ENCODE measurements at regions not wholly inside any gene's neighbourhood (a gene's known extent, or its start where the extent isn't known, plus 50 kb on each side); places are given as distances from the start of the nearest gene placed in this dataset.

DNA sequence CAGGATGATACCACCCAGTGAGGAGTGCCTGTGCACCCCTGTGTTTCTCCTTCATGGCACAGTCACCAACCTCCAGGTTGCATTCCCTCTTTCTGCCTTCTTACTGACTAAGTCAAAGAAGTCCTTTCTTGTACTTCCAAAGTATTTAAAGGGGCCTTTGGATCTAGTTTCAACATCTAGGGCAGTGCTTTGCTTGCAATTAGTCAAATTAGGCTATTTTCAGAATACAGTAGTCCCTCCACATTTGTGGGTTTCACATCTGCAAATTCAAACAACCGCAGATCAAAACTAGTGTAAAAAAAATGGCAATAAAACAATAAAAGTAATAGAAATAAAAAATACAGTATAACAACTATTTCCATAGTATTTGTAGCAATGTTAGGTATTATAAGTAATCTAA lies 333.9 kb upstream of the SEMA6A start:
- TF ChIP-seq, protein P1, sequence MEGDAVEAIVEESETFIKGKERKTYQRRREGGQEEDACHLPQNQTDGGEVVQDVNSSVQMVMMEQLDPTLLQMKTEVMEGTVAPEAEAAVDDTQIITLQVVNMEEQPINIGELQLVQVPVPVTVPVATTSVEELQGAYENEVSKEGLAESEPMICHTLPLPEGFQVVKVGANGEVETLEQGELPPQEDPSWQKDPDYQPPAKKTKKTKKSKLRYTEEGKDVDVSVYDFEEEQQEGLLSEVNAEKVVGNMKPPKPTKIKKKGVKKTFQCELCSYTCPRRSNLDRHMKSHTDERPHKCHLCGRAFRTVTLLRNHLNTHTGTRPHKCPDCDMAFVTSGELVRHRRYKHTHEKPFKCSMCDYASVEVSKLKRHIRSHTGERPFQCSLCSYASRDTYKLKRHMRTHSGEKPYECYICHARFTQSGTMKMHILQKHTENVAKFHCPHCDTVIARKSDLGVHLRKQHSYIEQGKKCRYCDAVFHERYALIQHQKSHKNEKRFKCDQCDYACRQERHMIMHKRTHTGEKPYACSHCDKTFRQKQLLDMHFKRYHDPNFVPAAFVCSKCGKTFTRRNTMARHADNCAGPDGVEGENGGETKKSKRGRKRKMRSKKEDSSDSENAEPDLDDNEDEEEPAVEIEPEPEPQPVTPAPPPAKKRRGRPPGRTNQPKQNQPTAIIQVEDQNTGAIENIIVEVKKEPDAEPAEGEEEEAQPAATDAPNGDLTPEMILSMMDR (IDR thresholded peaks at IDR 0.05) = no peak
- TF ChIP-seq ZFX (IDR thresholded peaks at IDR 0.05; ENCODE audit: borderline replicate concordance) = no peak

Measured in 22Rv1 (cell line).